ENCODE measurements at regions not wholly inside any gene's neighbourhood (a gene's known extent, or its start where the extent isn't known, plus 50 kb on each side); places are given as distances from the start of the nearest gene placed in this dataset.
A peak's percentile ranks its signal among the peaks of the same experiment; 100 is the strongest.

DNA sequence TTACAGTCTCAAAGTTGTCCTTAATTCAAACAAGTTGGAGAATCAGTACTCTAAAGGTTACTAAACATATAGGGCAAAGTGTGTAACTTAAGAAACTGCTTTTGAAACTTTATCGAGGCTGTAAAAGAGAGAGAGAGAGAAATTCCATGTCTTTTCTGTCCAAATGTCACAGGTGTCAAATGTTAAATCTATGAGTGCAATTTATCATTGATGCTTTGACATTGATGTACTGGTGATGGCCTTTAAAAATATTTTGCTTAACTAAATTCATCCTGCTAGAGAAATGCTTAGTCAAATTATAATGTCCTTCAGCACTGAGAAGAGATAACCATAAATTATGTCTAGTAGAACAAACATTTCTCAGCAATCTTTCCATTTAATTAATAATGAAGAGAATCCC lies 1602.1 kb upstream of the TMEFF2 start:
- DNase-seq: no peak

DNA sequence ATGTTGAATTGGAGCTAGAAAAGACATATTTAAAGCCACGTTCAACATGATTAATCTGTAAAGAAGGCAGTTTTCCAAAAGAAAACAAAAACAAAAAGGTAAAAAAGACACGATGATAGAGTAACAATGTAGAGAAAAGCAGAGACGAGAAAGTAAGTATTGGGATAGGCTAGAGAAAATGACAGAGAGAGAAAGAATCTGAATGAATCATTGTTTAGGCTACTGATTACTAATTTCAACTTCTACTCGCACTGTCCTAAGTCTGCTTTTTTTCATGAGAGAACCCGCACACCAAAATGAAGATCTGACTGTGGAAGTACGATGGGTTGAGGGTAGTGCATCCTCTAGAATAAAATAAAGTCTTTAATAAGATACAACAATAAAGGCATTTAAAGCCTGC lies 1599.2 kb upstream of the TMEFF2 start:
- DNase-seq: no peak

DNA sequence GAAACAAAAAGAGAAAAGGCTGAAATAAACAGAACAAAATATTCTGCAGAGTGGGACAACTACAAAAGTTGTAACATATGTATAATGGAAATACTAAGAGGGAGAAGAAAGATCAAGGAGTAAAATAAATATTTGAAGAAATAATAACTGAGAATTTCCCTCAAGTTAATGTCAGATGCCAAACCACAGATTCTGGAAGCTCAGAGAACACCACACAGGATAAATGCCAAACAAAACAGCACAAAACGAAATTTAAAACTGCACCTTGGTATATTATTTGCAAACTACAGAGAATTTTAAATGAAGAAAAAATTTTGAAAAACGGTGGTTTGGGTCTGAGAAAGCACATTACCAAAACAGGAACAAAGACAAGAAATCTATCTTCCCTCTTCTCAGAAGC lies 1588.9 kb upstream of the TMEFF2 start:
- DNase-seq: no peak

DNA sequence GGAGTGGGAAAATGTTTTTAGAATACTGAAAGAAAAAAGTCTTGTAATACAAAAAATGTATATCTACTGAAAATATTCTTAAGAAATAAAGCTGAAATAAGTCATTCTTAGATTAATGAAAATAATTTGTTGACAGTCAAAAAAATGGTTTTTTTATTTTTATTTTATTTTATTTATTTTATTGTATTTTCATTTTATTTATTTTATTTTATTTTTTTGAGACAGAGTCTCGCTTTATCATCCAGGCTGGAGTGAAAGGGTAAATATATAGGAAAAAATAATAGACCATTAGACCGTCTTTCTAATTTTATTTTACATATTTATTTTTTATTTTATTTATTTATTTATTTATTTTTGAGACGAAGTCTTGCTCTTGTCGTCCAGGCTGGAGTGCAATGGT lies 1583.6 kb upstream of the TMEFF2 start:
- DNase-seq: no peak

DNA sequence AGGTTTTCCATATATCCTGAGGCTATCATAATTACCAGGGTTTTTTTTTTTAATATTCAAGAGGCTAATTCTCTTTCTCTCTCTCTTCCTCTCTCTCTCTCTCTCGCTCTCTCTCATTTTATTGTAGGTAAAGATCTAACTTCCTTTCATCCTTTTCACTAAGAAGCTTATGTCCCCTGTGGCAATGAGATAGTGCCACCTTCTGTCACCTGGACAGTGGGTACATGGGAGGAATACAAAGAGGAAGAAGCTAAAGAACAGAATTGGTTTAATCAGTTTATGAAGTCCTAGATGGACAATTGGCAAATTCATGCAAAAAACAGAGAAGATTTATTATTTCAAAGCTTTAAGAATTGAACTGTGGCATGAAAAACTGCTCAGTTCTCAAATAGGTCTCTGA lies 1582.3 kb upstream of the TMEFF2 start:
- DNase-seq: peak; percentile 4 to 21

DNA sequence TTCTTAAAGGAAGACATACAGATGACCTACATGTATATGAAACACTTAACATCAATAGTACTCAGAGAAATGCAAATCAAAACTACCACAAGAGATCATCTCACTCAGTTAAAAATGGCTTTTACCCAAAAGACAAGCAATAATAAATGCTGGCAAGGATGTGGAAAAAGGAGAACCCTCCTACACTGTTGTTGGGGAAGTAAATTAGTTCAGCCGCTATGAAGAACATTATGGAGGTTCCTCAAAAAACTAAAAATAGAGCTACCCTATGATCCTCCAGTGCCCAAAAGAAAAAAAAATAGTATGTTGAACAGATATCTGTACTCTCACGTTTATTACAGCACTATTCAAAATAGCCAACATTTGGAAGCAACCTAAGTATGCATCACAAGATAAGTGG lies 1579.4 kb upstream of the TMEFF2 start:
- DNase-seq: no peak

DNA sequence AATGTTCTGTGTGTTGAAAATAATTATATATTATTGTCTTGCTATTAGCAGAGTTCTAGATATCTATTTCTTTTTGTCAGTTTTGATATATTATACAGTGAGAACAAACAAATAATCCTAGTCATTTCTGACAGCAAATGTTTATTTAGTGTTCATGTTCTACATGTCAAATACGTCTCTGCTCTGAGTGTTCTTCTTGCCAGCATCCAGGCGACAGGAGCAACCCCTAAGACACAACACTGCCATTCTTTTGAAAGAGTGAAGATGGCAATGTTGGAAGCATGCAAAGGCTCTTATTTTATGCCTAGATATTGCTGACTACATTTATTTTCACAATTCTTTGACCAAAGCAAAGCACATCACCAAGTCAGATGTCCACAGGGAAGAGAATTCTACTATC lies 1556.6 kb upstream of the TMEFF2 start:
- DNase-seq: no peak

DNA sequence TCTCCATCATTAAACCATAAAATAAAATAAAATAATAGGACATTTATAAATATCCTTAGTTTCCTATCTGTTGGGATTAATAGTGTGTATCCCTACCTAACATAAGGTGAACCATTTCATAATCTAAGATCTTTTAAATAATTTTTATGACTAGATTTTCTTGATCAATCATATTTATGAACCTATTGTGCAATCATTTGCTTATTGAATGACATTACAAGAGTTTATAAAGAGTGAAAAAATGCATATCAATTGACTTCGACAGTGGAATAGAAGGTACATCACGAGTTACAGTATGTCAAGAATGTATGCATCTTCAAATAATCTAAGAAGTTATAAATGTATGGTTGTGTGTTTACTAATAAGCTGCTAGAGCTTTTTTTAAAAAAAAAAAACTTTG lies 1554.8 kb upstream of the TMEFF2 start:
- DNase-seq: no peak

DNA sequence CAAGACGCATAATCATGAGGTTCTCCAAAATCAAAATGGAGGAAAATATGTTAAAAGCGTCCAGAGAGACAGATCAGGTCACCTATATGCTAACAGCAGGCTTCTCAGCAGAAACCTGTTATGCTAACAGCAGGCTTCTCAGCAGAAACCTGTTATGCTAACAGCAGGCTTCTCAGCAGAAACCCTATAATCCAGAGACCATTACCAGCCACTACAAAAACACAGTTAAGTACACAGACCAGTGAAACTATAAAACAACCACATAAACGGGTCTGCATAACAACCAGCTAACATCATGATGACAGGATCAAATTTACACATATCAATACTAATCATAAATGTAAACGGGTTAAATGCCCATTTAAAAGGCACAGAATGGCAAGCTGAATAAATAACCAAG lies 1548.4 kb upstream of the TMEFF2 start:
- DNase-seq: peak; percentile 81 to 96

DNA sequence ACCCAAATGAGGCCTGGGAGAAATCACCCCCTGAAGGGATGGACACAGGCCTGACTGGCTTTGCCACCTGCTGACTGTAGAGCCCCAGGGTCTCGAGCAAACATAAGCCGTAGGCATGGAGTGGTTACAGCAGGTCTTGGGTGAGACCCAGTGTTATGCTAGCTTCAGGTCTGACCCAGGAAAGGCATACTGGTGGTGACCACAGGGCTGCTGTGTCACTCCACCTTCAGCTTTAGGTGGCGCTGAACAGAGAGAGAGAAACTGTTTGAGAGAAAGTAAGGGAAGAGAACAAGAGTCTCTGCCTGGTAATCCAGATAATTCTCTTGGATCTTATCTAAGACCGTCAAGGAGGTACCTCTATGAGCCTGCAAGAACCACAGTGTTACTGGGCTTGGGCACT lies 1544.2 kb upstream of the TMEFF2 start:
- DNase-seq: no peak

DNA sequence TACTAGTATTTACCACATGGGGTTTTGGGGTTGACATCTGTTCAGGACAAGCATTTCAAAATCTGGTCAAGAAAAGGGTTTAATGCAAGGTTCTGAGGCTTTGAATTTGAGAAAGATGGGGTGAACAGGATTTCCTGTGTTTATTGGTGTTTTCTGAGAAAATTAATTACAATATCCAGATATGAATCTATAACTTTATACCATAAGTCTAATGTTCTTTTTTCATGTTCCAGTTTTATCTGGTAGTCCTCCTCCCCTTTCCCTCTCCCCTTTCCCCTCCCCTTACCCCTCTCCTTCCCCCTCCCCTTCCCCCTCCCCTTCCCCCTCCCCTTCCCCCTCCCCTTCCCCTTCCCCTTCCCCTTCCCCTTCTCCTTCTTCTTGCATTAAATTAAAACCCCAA lies 1518.2 kb upstream of the TMEFF2 start:
- no peak for DNase-seq

DNA sequence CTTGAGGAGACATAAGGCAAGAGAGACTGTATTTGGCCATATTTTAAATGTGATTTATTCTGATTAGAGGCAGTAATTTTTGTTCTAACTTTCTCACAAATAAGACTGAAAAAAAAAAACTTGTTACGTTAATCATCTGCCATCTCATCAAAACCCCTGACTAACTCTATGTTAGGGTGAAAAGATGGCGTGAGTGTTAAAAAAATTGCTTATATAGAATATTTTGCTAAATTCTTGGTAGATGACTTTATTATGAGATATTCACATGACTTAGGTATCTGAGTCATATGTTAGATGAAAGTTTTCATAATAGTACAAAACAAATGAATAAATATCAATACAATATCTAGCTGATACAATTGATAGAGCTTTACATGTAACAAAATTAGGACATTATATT lies 1508.7 kb upstream of the TMEFF2 start:
- DNase-seq: no peak

DNA sequence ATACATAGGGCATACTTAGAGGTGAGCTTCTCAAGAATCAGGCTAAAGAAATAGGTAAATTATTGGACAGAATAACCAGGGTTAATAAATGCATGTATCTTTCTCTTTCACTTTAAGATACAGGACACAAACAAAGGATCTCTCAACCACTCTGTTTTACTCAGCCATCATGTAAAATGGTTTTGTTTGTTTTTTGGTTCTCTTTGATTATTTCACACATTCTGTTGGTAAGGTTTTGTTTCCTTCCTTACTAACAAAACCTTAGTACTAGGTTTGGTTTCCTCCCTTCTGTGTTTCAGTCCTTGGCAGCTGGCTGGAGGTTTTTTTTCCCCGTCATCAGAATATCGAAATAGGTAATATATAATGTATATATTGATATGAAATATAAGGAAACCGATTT lies 1506.8 kb upstream of the TMEFF2 start:
- no peak for DNase-seq

DNA sequence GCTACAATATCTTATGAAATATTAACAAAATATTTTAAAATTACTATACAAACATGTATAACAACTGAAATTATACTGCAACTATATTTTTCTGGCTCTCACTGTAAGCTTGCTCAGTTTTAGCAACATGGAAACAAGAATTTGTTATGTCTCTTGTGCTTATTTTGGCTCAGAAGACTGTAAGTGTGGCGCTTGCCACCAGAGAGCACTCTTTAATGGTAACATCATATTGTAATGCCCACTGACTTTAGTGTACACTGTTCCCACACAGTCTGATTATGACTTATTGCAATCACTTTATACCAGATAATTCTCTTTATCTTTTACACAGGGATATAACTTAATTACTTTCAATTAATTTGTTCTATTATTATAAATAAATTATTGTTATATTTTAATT lies 1500.6 kb upstream of the TMEFF2 start:
- peak; percentile 45 to 73 for DNase-seq

DNA sequence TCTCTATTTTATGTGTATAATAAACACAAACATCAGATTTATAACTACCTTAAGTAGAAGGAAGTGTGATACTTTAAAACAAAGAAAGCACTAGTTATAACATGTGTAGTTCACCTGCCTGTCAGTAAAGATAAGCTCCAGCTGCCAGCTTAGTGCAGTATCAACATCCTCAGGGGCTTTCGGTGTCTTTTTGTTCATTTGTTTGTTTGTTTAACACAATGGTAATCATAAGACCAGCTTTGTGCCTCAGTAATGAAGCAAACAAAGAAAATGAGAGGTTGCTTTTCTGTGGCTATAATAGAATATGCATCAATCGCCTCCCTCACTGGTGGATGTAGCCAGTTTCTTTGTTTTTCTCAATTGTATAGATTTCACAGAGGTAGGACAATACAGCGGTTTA lies 1499.0 kb upstream of the TMEFF2 start:
- DNase-seq: peak; percentile 69 to 93

DNA sequence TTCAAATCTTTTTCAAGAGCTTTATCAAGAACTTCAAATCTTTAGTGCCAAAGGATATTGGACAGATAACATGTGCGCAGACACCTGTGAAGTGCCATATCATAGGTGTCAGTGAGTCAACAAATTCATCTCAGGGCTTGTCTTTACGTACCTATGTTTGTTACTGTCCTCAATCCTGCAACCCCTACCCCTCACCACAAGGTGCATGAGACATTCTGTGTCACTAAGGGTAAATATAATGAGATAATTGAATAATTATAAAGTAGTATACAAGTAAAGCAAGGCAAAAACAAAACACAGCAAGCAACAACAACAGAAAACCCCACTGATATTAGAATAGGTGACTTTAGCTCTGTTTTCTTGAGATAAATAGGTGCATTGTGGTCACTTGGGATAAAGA lies 1495.8 kb upstream of the TMEFF2 start:
- no peak for DNase-seq

DNA sequence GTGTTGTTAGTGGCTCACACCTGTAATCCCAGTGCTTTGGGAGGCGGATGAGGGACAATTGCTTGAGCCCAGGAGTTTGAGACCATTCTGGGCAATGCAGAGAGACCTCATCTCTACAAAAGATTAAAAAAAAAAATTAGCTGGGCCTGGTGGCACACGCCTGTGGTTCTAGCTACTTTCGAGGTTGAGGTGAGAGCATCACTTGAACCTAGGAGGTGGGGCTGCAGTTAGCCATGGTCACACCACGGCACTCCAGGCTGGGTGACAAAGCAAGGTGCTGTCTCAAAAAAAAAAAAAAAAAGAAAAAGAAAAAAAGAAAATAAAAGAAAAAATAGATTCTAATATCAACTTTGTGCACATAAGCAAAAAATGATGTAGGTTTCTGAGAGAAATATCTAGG lies 1492.5 kb upstream of the TMEFF2 start:
- no peak for DNase-seq

DNA sequence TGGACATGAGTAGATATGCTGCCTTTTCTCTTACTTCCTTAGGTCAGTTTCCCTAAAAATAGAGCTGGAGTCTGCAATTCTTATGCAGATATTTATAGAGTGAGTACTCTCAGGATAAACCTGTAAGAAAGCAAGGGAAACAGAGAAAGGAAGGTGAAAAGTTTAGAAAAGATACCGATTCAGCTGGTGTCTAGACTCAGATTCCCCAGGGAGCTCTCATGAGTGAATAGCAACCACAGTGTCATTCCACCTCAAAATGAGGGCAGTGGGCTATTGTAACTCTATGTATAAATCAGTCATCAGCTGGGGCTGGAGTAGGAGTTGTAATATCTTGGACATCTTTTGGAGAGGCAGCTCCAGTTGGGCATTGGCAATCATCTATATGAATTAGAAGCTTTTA lies 1485.1 kb upstream of the TMEFF2 start:
- DNase-seq: no peak

DNA sequence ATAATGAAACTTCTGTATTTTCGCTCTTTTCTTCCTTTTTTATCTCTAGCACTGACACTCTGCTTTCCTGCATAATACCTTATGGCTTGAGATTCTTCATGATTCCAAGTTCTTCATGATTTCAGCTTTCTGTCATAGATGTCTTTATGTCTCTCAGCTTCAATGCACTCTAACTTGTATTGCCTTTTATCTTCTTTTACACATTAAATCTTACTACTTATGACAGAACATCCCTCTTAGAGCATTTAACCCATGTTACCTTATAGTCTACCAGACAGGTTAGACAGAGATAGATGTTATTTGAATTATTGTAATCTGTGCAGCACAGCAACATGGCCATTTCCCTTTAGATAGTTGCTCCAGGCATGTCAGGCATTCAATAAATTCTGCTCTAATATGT lies 1475.7 kb upstream of the TMEFF2 start:
- DNase-seq: no peak

DNA sequence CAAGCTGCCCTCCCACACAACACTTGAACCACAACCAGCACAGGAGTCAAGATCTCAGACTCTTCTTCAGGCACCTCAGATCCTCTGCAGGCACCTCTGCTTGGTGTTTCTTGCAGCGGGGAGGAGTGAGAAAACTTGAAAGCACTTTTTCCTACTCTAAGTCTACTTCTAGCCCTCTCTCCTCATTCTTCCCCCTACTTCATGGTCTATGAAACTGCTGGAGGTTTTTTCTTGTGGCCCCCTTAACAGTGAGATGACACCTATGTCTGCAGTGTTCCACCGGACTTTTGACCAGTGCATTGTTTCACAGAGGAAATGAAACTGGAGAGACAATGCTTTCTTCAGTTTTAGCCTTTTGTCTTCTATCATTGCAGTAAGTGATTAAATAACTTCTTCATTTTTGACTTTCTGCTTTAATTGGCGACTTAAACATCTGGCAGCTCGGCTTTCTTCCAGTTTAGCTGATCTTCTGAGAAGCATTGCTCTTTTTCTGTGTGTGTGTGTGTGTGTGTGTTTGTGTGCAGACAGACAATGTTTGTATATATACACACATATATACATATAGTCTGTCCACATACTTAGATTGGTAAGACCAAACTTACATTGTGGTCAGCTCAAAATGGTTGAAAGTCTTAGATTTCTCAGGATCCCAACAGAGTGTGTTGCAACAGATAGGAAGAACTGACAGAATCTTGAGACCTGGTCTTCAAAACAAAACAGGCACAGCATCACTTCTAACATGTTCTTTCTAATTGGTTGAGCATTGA lies 1474.0 kb upstream of the TMEFF2 start:
- DNase-seq: no peak

DNA sequence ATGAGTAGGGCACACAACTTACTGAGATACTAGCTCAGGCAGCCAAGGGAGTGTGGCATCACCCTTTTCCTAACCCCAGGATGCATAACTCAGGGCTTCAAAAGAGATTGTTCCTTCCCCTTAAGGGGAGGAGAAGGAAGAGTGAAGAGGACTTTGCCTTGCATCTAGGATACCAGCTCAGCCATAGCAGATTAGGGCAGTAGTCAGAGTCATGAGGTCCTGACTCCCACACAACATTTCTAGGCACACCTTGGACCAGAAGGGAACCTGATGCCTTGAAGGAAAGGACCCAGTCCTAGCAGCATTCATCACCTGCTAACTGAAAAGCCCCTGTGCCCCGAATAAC lies 1433.2 kb upstream of the TMEFF2 start:
- no peak for DNase-seq

DNA sequence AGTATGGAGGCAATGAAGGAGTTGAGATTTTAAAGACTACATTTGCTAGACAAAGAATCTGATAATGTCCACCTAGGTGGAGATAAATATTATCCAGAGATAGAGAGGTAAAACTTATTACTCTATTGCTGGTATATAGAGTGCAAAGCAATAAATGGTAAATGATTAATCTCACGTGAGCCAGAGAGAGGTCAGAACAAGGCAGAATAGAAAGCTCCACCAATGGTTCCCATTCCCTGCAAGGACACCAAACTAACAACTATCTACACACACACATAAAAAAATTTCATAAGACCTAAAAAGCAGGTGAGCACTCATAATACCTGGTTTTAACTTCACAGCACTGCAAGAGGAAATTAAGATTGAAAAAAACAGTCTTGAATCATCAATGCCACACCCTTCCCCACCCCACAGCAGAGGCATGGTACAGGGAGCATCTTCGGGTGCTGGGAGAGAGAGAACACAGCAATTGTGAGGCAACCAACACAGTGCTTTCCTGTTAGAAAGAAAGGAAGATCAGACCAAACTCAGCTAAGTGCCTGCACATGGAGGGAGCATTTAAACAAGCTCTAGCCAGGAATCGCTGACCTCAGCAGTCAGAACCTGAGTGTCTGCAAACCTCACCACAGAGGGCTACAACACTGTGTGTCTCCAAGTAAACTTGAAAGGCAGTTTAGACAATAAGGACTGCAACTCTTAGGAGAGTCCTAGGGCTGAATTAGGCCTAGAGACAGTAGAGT lies 1432.6 kb upstream of the TMEFF2 start:
- no peak for DNase-seq

DNA sequence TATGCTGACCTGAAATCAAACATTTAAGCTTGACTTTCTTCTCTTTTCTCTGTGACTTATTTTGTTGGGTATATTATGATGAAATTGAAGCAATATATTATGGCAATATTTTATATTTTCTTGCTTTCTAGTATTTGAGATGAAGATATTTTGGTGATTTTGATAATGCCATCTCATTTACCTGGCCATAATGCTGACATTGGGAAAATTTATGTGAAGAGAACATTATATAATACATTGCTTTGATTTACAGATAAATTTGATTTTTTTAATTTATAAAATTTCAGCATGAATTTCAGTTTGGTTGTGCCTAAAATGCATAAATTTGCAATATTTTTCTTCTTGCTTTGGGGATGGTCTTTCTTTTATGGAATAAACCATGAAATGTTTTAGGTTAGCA lies 1413.7 kb upstream of the TMEFF2 start:
- no peak for DNase-seq

DNA sequence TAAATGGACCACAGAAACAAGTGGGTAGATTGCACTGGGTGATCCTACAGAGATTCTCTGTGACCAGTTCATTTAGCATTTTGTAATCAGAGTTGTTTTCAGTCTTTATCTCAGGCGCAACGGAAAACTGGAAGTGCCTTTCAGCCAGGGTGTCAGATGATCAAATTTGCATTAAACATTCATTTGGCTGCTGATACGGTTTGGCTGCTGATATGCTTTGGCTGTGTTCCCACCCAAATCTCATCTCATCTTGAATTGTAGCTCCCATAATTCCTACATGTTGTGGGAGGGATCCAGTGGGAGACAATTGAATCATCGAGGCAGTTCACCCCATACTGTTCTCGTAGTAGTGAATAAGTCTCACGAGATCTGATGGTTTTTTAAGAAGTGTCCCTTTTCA lies 1396.1 kb upstream of the TMEFF2 start:
- DNase-seq: peak in 1 of 2 experiments; percentile 14

DNA sequence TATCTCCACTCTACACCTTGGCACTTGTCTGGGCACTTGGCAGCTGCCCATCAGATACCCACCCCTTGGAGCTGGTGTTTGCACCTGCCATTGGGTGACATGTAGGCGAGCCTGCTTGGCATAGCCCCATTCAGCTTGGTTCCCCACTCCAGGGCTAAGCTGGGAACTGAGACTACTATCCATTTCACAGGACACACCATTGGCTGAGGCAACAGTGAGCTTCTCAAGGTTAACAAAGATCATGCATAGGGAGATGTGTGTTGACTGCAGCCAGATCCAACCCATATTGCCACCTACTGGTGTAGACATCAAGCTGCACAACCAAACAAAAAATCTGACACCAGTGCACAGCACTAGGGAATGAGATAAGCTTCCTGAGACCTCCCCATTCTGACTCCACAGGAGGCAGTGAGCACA lies 1389.8 kb upstream of the TMEFF2 start:
- peak; percentile 28 to 51 for DNase-seq
